ENCODE measurements at regions not wholly inside any gene's neighbourhood (a gene's known extent, or its start where the extent isn't known, plus 50 kb on each side); places are given as distances from the start of the nearest gene placed in this dataset.

DNA sequence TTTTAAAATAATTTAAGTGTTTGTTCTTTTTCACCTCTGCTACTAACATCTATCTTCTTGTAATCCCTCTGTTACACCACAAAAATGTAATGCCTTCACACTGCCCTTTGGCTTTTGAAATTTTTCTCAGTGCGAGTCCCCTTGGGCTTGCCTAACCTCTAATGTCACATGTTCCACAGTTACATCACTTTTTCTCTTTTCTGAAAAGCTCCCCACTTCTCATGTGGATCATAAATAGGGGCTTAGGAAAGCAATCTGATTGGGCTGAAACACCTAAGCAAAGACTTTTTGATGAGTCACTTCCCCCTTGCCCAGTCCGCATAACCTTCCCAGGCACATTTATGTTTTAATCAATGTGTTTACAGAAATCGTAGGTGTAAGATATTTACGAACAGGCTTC is 288.2 kb downstream of the IPMK start:
- in situ Hi-C loops (cut with HindIII; ENCODE audit: low pct_ligation_motif_present, low pct_unique_long_range_greater_than_20kb, low sequenced_read_pairs): no loop called here
- DNase-seq: peak; percentile 12

DNA sequence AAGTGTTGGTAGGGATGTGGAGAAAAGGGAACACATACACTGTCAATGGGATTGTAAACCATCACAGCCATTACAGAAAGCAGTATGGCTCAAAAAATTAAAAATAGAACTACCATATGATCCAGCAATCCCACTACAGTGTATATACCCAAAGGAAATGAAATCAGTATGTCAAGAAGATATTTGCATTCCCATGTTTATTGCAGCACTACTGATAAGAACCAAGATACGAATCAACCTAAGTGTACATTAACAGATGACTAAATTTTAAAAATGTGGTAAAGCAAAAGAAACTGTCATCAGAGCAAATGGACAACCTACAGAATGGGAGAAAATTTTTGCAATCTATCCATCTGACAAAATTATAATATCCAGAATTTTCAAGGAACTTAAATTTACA is 290.4 kb downstream of the IPMK start:
- DNase-seq: no peak
- in situ Hi-C loops (cut with HindIII; ENCODE audit: low pct_ligation_motif_present, low pct_unique_long_range_greater_than_20kb, low sequenced_read_pairs): no loop called here

DNA sequence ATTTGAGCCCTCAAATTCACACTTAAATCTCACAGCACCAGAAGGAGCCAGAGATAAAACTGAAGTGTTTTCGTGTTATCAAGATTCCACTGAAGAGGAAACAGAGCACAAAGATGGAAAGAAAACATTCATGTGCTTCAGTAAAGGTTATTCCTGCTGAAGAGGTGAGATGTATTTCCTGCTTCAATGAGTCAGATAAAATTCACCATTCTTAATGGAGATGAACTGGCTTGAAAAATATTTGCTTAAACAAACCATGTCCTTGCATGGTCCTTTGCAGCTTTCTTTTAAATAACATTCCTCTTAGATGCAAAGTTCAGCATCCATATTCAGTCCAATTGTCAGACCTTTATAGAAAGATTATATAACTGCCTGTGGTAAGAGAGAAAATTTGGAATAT is 294.2 kb downstream of the IPMK start:
- in situ Hi-C loops (cut with HindIII; ENCODE audit: low pct_ligation_motif_present, low pct_unique_long_range_greater_than_20kb, low sequenced_read_pairs): no loop called here
- no peak for DNase-seq

DNA sequence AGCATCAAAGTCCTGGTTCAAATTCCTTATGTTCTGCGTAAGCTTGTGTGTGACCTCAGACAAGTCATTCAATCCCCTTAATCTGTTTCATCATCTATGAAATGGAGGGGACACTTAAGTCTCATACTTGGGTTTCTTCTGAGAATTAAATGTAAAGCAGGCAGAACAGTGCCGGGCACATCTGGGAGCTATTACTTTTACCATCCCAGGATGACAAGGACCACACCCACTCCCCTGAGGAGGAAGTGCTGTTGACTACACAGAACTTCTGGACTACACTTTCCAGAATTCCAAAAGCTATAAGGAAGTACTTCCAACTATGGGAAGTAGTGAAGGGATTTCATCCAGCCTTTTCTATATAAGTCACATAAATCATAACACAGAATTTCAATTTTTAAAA is 294.9 kb downstream of the IPMK start:
- DNase-seq: no peak
- in situ Hi-C loops (cut with HindIII; ENCODE audit: low pct_ligation_motif_present, low pct_unique_long_range_greater_than_20kb, low sequenced_read_pairs): no loop called here

DNA sequence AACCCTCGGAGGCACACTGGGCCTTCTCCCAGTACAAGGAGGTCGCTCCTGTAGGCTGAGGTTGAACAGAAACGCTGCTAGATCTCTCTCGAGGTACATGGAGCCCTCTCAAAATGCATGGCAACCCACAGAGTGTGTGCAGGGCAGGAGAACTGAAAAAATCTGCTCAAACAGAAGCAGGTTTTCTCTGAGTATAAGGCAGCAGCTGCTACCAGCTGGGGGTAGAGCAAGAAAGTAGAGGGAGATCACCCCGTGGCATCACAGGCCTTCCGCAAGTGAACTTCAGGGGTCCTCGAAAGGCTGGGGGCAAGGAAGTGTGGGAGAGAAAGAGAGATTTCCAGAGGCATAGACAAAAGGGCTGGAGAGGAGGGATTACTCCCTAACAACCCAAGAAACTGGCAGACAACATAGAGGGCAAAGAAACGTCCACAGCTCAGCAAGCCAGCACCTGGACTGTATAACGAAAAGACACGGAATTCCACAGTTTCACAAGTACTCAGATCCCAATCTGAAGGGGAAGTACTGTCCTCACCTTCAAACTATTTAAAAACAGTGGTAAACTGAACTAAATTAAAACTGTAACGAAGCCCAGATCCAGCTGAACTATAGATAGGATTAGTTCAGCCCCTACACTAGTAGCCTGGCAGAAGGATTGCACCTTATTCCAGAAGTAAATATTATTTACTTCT is 299.2 kb downstream of the IPMK start:
- in situ Hi-C loops (cut with HindIII; ENCODE audit: low pct_ligation_motif_present, low pct_unique_long_range_greater_than_20kb, low sequenced_read_pairs): no loop called here
- DNase-seq: no peak

DNA sequence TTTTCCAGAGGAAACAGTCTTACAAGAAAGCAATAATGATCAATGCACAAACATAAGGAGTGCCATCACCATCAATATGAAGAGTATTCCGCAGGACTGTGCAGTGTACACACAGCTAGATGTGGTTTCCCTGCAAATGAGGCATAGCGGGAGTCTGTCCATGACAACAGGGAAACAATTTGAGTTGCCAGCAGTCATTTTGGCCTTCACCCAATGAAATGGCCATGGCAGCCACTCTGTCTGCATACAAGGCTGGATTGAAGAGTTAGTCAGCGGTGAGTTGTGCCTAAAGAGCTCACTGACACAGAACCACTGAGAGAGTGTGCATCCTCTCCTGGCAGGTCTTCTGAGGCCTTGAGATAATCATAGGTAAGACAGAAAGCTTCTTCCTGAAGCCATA is 303.3 kb downstream of the IPMK start:
- in situ Hi-C loops (cut with HindIII; ENCODE audit: low pct_ligation_motif_present, low pct_unique_long_range_greater_than_20kb, low sequenced_read_pairs): no loop called here

DNA sequence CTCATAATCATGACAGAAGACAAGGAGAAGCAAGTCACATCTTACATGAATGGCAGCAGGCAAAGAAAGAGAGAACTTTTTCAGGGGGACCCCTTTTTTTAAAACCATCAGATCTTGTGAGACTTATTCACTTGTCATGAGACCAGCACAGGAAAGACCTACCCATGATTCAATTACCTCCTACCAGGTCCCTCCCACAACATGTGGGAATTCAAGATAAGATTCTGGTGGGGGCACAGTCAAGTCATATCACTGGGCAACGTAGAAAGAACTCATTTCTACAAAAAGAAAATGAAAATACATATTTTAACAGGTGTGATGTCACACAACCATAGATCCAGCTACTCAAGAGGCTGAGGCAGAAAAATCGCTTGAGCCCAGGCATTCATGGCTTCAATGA is 304.1 kb downstream of the IPMK start:
- no peak for DNase-seq
- in situ Hi-C loops (cut with HindIII; ENCODE audit: low pct_ligation_motif_present, low pct_unique_long_range_greater_than_20kb, low sequenced_read_pairs): no loop called here

More for the DNA sequence above, 303.3 kb downstream of the IPMK start:
- DNase-seq: peak; percentile 98

DNA sequence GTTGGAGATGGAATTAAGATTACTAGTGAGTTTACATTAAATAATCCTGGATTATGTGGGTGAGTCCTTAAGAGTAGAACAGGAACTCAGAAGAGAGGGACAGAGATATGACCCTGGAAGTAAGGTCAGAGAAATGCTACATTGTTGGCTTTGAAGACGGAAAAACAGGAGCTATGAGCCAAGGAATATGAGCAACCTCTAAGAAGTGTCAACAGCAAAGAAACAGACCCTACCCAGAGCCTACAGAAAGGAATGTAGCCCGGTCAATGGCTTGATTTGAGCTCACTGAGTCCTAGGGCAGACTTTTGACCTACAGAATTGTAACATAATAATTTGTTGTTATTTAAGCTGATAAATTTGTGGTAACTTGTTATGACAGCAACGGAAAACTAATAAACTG is 304.9 kb downstream of the IPMK start:
- in situ Hi-C loops (cut with HindIII; ENCODE audit: low pct_ligation_motif_present, low pct_unique_long_range_greater_than_20kb, low sequenced_read_pairs): no loop called here
- no peak for DNase-seq

DNA sequence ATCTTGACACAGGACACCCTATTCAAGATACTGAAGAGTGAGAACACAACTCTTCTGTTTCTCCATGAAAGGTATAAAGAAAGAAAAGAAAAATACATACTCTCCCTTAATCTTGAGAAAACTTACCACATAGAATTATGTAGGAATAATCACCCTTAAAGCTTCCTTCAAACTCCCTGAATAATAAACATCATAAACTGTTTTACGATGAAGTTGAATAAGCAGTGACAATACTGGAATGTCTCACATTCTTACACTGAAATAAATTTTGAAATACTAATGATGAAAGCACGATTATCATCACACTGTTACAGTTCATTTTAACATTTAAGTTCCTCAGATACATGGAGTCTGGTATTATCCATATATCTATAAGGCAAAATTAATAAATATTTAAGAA is 306.2 kb downstream of the IPMK start:
- in situ Hi-C loops (cut with HindIII; ENCODE audit: low pct_ligation_motif_present, low pct_unique_long_range_greater_than_20kb, low sequenced_read_pairs): no loop called here
- DNase-seq: no peak

DNA sequence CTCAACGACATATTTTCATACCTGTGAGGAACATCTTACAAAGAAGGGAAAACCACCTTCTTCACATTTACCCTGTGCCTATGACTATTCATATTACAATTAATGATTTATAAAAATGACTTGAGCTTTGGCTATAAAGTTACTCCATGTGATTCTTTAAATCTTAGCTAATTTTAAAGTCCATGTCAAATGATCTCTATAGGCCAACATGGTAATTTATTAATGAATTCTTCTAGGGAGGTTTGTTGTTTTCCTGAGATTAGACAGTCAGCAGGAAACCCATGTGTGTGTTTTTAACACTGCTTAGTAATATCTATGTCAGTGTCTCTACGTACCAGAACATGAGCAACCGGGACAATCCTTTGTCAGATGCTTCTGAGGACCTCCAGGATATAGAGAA is 307.3 kb downstream of the IPMK start:
- in situ Hi-C loops (cut with HindIII; ENCODE audit: low pct_ligation_motif_present, low pct_unique_long_range_greater_than_20kb, low sequenced_read_pairs): no loop called here
- no peak for DNase-seq

DNA sequence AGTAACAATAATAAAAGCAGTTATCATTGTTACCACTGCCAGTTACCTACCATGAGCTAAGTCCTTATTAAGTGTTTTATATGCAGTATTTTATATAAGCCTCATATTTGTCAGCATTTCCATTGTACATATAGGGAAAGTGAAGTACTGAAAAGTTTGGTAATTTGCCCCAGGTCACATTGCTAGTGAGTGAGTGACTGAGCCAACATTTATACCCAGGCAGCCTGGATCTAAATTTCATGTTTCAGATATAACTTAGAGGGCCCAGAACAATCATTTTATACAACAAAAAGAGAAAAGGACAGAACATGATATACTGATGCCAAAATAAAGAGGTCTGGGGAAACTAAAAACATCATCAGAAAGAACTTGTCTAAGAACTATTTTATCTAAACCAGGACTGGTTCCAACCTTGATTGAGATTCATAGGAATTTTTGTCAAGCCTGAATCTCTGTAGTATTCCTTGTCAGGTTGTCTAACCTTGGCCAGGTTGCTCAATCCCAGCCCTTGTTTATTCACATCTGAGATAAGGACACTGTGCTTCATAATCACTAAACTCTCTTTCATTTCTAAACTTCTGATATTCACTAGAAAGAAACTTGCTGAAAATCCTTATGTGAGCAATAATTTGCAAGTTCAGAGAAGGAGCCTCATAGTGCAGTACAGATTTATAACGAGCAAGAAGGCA is 308.2 kb downstream of the IPMK start:
- in situ Hi-C loops (cut with HindIII; ENCODE audit: low pct_ligation_motif_present, low pct_unique_long_range_greater_than_20kb, low sequenced_read_pairs): no loop called here
- DNase-seq: no peak

DNA sequence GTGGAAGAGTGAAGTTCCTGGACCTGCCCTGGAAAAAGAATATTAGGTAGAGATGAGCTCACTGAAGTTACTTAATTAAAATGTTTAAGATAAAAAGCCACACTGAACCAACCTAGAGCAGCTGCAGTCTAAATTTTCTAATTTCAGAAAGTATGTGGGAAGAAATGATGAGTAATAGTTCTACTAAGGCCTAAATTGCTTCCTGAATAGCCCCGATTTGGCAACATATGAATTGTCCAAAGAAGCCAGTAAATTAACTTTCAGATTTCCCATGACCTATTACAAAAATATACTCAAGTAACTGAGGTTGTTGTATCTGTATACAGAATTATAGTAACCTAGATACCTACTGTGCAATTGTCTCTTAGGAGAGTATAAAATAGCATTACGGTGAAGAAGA is 312.6 kb downstream of the IPMK start:
- no peak for DNase-seq
- in situ Hi-C loops (cut with HindIII; ENCODE audit: low pct_ligation_motif_present, low pct_unique_long_range_greater_than_20kb, low sequenced_read_pairs): no loop called here

DNA sequence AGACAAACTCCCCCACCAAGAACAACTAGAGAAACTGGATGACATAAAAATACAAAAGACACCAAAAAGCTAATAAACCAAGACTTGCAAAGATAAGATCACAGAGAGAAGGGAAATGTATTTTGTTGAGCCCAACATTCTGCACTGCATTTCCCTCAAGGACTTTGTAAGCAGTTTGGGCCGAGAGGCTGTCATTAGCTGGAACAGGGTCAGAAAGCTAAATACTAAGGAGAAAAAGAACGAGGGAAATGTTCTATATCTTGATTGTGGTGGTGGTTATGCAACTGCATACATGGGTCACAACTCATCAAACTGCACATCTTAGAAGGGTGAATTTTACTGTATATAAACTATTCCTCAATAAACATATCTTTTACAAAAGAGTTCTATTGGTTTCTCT is 315.0 kb downstream of the IPMK start:
- in situ Hi-C loops (cut with HindIII; ENCODE audit: low pct_ligation_motif_present, low pct_unique_long_range_greater_than_20kb, low sequenced_read_pairs): no loop called here
- no peak for DNase-seq

DNA sequence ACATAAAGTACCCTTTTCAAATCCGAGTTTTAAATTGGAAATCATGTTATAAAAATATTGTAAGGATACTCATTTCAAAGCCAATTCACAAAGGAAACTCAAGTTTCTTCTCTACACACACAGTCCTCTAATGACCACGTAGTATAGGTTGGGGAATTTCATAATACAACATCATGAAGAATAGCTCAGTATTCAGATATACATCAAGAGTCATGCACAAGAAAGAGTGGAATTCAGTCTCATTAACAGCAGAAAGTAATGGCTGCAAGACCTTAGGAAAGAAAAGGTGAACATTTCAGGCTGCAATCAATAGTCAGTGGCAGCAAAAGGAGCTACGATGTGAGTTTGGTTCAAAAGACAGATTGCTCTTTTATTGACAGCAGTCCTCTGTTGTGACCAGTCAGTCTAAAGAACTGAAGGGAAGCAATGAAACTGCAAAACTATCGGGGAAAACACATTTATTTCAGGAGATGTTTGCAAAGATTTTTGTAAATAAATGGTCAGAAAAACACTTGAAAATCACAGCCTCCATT is 317.2 kb downstream of the IPMK start:
- DNase-seq: no peak
- in situ Hi-C loops (cut with HindIII; ENCODE audit: low pct_ligation_motif_present, low pct_unique_long_range_greater_than_20kb, low sequenced_read_pairs): no loop called here

DNA sequence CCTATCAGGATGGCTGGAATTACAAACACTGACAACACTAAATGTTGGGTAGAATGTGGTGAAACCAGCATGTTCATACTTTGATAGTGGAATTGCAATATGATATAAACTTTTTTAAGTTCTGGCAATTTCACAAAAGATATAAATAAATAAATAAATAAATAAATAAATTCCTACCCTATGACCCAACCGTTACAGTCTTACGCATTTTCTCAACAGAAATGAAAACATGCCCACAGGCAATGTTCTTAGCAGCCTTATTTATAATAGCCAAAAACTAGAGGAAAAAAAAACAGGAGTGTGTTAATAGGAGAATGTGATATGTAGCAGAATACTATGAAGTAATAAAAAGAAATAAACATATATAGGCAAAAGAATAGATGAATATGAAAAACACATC is 318.9 kb downstream of the IPMK start:
- in situ Hi-C loops (cut with HindIII; ENCODE audit: low pct_ligation_motif_present, low pct_unique_long_range_greater_than_20kb, low sequenced_read_pairs): no loop called here
- DNase-seq: no peak

DNA sequence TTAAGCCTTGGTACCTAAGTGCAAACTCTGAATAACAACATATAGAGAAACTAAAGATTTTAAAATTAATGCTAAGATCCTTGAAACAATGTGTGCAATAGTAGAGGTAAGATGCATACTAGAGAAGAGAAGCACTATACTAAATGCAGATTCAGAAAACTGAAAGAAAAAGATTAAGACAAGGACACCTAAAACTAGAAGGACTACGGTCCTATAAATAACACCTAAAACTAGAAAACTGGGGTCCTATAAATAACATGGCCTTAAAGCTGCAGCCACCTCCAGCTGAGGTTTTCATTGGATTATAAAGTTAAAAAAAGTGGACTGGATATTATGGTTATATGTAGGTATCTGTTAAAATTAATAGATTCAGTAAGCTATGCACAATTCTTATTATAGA is 320.9 kb downstream of the IPMK start:
- no peak for DNase-seq
- in situ Hi-C loops (cut with HindIII; ENCODE audit: low pct_ligation_motif_present, low pct_unique_long_range_greater_than_20kb, low sequenced_read_pairs): no loop called here

DNA sequence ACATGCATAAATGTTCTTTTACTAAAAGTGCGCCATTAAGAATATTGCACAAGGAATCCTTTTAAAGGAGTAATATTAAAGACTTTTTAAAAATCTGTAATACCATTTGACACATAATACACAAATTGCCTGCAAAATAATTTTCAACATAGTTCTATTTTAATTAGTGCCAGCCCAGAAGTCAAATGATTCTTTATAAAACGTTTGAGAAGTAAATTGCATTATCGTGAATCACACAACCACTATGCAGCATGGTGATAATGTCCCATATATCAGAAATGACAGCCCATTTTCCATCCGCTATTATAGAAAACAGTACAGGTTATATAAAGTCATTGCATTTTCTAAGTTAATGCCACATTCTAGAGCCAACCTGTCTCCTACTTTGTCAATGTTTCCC is 324.0 kb downstream of the IPMK start:
- in situ Hi-C loops (cut with HindIII; ENCODE audit: low pct_ligation_motif_present, low pct_unique_long_range_greater_than_20kb, low sequenced_read_pairs): no loop called here

DNA sequence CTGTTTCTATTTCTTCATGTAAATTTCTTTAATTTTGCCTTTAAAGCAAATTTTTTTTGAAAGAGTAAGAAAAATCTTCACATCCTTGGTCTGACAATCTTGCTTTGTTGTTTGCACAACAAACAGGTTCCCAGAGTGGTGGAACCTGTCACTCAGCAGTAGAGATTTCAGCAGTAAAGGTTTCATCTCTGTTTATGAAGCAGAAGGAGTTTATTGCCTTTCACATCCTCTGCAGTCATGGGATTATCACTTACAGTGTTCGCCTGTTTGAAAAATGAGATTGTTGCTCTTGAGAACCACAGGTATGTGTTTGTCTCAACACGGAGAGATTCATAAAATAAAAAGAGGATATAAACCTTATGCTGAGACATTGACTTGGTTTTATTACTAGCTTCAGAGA is 342.6 kb downstream of the IPMK start:
- DNase-seq: no peak
- in situ Hi-C loops (cut with HindIII; ENCODE audit: low pct_ligation_motif_present, low pct_unique_long_range_greater_than_20kb, low sequenced_read_pairs): no loop called here

More for the DNA sequence above, 324.0 kb downstream of the IPMK start:
- no peak for DNase-seq

DNA sequence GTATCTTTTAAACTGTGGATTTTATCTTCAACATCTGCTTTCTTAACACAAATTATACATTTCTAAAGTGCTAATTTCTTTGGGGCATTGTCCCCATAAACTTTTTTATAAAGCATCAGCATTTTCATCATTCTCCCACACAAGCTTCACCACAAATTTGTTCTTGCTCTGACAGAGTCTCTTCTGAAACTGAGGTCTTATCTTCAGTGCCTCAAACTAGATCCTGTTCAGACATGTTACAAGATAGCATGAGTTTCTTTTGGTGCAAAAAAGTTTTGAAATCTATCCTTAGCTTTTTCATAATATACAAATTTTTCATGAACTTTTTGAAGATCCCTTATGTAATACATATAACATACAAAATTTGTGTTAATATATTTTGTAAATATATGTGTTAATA is 346.6 kb downstream of the IPMK start:
- no peak for DNase-seq
- in situ Hi-C loops (cut with HindIII; ENCODE audit: low pct_ligation_motif_present, low pct_unique_long_range_greater_than_20kb, low sequenced_read_pairs): no loop called here

DNA sequence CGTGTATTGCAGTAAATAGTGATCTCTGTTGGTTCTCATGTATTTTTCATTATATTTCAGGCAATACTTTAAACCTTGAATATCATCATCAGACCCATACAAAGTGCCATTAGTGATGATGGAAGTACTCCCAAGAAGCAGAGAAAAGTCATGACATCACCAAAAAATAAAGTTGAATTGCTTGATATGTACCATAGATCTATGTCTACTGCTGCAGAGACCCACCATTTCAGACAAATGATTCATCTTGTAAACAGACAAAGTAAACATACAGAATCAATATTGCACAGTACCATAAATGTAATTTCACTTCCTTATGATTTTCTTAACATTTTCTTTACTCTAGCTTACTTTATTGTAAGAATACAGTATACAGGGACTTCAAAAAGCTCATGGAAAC is 347.8 kb downstream of the IPMK start:
- DNase-seq: no peak

More for the DNA sequence above, 347.8 kb downstream of the IPMK start:
- in situ Hi-C loops (cut with HindIII; ENCODE audit: low pct_ligation_motif_present, low pct_unique_long_range_greater_than_20kb, low sequenced_read_pairs): no loop called here
